Osteocyte (in vitro differentiated cells): ENCODE measurements at regions not wholly inside any gene's neighbourhood (a gene's known extent, or its start where the extent isn't known, plus 50 kb on each side); places are given as distances from the start of the nearest gene placed in this dataset.

Source experiments
- DNase-seq: peaks from one replicate; pipeline ENCODE4 v3.0.0; 2021; ENCODE audit warnings: mixed read lengths; ENCODE audit not compliant: unreplicated experiment; ENCODE audit errors: extremely low spot score
- H3K27ac Mint-ChIP-seq: one replicate; pipeline ENCODE4 v1.8.0; 2021; ENCODE audit warnings: mild to moderate bottlenecking, mixed read lengths; ENCODE audit not compliant: unreplicated experiment
- H3K27me3 Mint-ChIP-seq: one replicate; pipeline ENCODE4 v1.8.0; 2021; ENCODE audit warnings: mixed read lengths; ENCODE audit not compliant: unreplicated experiment
- H3K36me3 Mint-ChIP-seq: one replicate; pipeline ENCODE4 v1.8.0; 2021; ENCODE audit warnings: mixed read lengths; ENCODE audit not compliant: unreplicated experiment
- H3K4me1 Mint-ChIP-seq: one replicate; pipeline ENCODE4 v1.8.0; 2021; ENCODE audit warnings: mixed read lengths; ENCODE audit not compliant: unreplicated experiment
- H3K4me3 Mint-ChIP-seq: one replicate; pipeline ENCODE4 v1.8.0; 2021; ENCODE audit warnings: mild to moderate bottlenecking, moderate library complexity, mixed read lengths; ENCODE audit not compliant: unreplicated experiment
- H3K9me3 Mint-ChIP-seq: one replicate; pipeline ENCODE4 v1.8.0; 2021; ENCODE audit warnings: mixed read lengths; ENCODE audit not compliant: unreplicated experiment
- TF ChIP-seq, protein P1 (sequence below): fragments of 200-600 bp; sonication (generic); IDR thresholded peaks from 2 replicates; pipeline ENCODE4 v1.5.0; 2021; ENCODE audit warnings: antibody characterized with exemption, mild to moderate bottlenecking, moderate library complexity

DNA sequence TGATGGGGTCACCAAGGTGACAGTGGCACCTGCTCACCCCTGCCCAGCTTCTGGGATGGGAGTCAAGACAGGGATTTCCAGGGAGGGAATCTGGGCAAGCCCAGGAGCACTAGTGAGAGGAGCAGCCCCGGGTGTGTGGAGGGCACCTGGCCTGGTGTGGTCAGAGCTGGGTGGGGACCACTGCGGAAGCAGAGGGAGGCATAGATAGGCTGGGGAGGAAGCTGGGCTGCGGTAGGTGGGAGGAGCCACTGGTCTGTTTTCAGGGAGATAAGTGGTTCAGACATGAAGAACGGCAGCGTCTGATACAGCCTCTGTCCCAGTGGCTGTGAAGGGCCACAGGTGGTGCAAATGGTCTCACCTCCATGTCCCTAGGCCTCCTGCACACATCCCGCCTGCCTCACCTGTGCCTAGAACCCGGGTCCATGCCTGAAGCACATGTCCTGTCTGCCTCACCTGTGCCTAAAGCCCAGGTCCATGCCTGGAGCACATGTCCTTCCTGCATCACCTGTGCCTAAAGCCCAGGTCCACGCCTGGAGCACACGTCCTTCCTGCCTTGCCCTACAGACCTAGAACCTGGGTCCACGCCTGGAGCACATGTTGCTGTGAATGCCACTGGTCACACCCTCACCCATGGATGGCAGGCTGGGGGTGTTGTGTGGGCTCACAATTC, 325.9 kb upstream of the AJAP1 start:
- DNase-seq, result no peak
- peaks cover 25% of the 10 kb centered on the region for H3K9me3 Mint-ChIP-seq
- TF ChIP-seq, protein P1, sequence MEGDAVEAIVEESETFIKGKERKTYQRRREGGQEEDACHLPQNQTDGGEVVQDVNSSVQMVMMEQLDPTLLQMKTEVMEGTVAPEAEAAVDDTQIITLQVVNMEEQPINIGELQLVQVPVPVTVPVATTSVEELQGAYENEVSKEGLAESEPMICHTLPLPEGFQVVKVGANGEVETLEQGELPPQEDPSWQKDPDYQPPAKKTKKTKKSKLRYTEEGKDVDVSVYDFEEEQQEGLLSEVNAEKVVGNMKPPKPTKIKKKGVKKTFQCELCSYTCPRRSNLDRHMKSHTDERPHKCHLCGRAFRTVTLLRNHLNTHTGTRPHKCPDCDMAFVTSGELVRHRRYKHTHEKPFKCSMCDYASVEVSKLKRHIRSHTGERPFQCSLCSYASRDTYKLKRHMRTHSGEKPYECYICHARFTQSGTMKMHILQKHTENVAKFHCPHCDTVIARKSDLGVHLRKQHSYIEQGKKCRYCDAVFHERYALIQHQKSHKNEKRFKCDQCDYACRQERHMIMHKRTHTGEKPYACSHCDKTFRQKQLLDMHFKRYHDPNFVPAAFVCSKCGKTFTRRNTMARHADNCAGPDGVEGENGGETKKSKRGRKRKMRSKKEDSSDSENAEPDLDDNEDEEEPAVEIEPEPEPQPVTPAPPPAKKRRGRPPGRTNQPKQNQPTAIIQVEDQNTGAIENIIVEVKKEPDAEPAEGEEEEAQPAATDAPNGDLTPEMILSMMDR, result no peak
- H3K36me3 Mint-ChIP-seq, result no peaks in the 10 kb centered on the region
- no peak overlapping the region for H3K4me3 Mint-ChIP-seq
- no peaks in the 10 kb centered on the region for H3K27me3 Mint-ChIP-seq
- no peak overlapping the region for H3K27ac Mint-ChIP-seq
- no peaks in the 10 kb centered on the region for H3K4me1 Mint-ChIP-seq

DNA sequence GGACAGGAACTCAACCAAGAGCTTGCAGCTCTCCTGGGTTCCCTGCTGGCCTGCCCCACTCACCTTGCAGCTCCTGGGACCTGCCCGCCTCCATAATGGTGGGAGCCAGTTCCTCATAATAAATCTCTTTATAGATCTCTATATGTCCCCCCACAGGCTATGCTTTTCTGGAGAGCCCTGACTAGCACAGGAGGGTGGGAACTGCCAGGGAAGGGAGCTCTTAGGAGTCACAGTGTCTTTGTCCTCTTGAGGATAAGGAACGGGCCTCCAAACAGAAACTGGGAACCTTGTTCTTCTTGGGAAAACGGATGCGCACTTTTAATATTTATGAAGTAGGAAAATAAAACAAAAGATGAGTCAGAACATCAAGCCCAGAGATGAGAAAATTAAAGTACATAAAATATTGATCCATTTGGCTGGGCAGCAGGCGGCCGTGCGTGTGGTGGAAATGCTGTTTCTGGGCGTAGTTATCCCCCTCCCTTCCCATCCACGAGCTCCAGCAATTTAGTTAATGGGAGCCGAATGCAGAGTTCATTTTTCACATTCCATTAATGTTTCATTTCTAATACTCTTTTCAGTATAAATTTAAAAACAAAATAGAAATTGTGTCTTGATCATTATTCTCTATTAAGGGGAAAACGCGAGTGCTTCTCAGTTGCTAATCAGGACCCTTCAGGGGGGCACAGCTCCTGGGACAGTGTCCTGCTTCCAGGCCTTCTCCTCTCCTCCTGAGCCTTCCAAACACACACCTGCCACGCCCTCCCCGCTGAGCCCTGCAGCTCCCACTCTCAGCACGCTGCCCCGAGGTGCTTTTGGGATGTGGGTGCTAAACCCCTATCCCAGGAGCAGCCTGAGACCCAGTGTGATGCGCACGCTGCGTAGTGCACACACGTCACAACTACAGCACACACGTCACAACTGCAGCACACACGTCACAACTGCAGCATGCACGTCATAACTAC, 323.3 kb upstream of the AJAP1 start:
- TF ChIP-seq, protein P1, result no peak
- H3K4me3 Mint-ChIP-seq, result no peak overlapping the region
- DNase-seq, result no peak
- H3K9me3 Mint-ChIP-seq, result peaks cover 22% of the 10 kb centered on the region
- H3K4me1 Mint-ChIP-seq, result no peaks in the 10 kb centered on the region
- H3K36me3 Mint-ChIP-seq, result no peaks in the 10 kb centered on the region
- H3K27ac Mint-ChIP-seq, result no peak overlapping the region
- H3K27me3 Mint-ChIP-seq, result no peaks in the 10 kb centered on the region

DNA sequence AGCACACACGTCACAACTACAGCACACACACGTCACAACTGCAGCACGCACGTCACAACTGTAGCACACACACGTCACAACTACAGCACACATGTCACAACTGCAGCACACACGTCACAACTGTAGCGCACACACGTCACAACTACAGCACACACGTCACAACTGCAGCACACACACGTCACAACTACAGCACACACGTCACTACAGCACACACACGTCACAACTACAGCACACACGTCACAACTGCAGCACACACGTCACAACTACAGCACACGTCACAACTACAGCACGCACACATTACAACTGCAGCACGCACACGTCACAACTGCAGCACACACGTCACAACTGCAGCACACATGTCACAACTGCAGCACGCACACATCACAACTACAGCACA, 322.6 kb upstream of the AJAP1 start:
- Mint-ChIP-seq H3K27me3 (no peaks in the 10 kb centered on the region), H3K4me1 (no peaks in the 10 kb centered on the region), H3K27ac (no peak overlapping the region), H3K9me3 (peaks cover 28% of the 10 kb centered on the region), H3K4me3 (no peak overlapping the region), H3K36me3 (no peaks in the 10 kb centered on the region)
- TF ChIP-seq, protein P1, result no peak
- no peak for DNase-seq

DNA sequence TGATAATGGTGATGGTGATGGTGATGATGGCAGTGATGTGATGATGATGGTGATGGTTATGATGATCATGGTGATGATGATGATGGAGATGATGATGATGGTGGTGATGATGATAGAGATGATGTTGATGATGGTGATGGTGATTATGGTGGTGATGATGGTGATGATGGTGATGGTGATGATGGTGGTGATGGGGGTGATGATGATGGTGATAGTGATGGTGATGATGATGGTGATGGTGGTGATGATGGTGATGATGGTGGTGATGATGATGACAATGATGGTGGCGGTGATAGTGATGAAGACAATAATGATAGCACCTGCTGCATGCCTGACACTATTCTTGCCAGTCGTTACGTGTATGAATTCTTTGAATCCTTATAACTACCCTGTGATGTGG, 317.9 kb upstream of the AJAP1 start:
- H3K4me1 Mint-ChIP-seq, result no peaks in the 10 kb centered on the region
- H3K27me3 Mint-ChIP-seq, result no peaks in the 10 kb centered on the region
- no peak overlapping the region for H3K27ac Mint-ChIP-seq
- no peak for DNase-seq
- TF ChIP-seq, protein P1, result no peak
- no peak overlapping the region for H3K4me3 Mint-ChIP-seq
- H3K9me3 Mint-ChIP-seq, result peaks cover 25% of the 10 kb centered on the region
- no peaks in the 10 kb centered on the region for H3K36me3 Mint-ChIP-seq

DNA sequence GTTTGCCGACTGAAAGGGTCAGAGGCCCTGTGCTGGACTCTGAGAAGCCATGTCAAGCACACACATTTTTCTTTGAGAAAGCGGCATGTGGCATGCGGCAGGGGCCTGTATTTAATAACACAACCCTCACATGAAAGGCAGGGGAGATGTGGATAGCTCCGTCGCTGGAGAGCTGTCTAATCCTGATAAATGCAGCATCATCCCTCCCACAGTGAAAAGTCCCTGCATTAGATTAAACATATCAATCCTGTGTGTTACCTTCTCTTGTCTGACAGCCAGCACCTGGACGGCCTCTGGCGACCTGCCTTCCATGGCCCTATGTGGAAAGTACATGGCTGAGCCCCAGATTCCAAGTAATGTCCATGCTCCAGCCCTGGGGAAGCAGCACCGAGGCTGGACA, 313.0 kb upstream of the AJAP1 start:
- H3K9me3 Mint-ChIP-seq, result peaks cover 21% of the 10 kb centered on the region
- no peaks in the 10 kb centered on the region for H3K36me3 Mint-ChIP-seq
- DNase-seq, result no peak
- no peaks in the 10 kb centered on the region for H3K4me1 Mint-ChIP-seq
- H3K27ac Mint-ChIP-seq, result no peak overlapping the region
- H3K27me3 Mint-ChIP-seq, result no peaks in the 10 kb centered on the region
- H3K4me3 Mint-ChIP-seq, result no peak overlapping the region
- TF ChIP-seq, protein P1, result no peak
